ENCODE measurements at regions not wholly inside any gene's neighbourhood (a gene's known extent, or its start where the extent isn't known, plus 50 kb on each side); places are given as distances from the start of the nearest gene placed in this dataset.
A peak's percentile ranks its signal among the peaks of the same experiment; 100 is the strongest.

DNA sequence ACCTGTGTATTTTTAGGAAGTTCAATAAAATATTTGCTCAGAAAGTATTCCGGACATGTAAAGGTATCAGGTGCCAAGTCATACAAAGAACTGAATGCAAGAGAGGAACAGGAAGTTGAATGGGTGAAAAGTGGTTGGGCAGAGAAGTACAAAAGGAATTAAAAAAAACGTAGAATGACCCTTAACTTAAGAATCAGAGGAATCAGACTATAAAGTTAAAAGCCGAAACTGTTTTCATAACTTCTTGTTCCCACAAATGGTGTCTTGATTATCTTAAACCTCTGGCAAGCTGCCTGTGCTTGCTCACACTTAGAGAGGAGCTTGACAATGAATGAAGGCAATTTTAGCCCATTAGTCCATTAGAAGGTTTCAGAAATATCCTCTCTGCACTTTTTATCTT, 81.6 kb upstream of the HHIP start:
- CTCF ChIA-PET: interaction anchor here (1.0 to 1.6 kb wide), 3 partner anchors 15 to 208 kb away, joined by 3 to 6 read pairs (median 3); no protein-coding TSS in a partner anchor
- H3K79me2 ChIP-seq (ENCODE audit: control insufficient read depth, insufficient read depth, low read length): no peaks in the 10 kb centered on the region
- H3K4me3 ChIP-seq (replicated peaks in 1 of 3; ENCODE audit: insufficient read depth in 1 of 3, low read depth in 1 of 3, low read length in 3 of 3): peak overlapping the region in 1 of 3 experiments; percentile 2
- peak; percentile 59 for FAIRE-seq
- H3K27me3 ChIP-seq (ENCODE audit: control insufficient read depth in 2 of 2, insufficient read depth in 2 of 2, low read length in 2 of 2): no peaks in the 10 kb centered on the region
- no peaks in the 10 kb centered on the region for H3K9me3 ChIP-seq (replicated peaks; ENCODE audit: control insufficient read depth, insufficient read depth, low read length)
- POLR2A ChIA-PET: no interaction called here
- no peaks in the 10 kb centered on the region for H3K9me1 ChIP-seq (replicated peaks; ENCODE audit: control insufficient read depth, extremely low read depth, insufficient read depth, low read length)
- H3K4me1 ChIP-seq (ENCODE audit: control insufficient read depth, extremely low read depth, insufficient read depth, low read length): peaks cover 23% of the 10 kb centered on the region
- H4K20me1 ChIP-seq (replicated peaks; ENCODE audit: control insufficient read depth, extremely low read depth, insufficient read depth, low read length): no peaks in the 10 kb centered on the region
- no peak overlapping the region for H3K9ac ChIP-seq (replicated peaks; ENCODE audit: extremely low read depth, insufficient read depth, low read length)
- DNase-seq (ENCODE audit: low read depth, low spot score): peak; percentile 75
- BruUV-seq (replicated peaks): no TSS peak
- intact Hi-C loops (cut with micrococcal nuclease): no loop called here
- TF ChIP-seq, protein P1, sequence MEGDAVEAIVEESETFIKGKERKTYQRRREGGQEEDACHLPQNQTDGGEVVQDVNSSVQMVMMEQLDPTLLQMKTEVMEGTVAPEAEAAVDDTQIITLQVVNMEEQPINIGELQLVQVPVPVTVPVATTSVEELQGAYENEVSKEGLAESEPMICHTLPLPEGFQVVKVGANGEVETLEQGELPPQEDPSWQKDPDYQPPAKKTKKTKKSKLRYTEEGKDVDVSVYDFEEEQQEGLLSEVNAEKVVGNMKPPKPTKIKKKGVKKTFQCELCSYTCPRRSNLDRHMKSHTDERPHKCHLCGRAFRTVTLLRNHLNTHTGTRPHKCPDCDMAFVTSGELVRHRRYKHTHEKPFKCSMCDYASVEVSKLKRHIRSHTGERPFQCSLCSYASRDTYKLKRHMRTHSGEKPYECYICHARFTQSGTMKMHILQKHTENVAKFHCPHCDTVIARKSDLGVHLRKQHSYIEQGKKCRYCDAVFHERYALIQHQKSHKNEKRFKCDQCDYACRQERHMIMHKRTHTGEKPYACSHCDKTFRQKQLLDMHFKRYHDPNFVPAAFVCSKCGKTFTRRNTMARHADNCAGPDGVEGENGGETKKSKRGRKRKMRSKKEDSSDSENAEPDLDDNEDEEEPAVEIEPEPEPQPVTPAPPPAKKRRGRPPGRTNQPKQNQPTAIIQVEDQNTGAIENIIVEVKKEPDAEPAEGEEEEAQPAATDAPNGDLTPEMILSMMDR (IDR thresholded peaks at IDR 0.05; ENCODE audit: extremely low read depth in 1 of 2, insufficient read depth in 1 of 2, low read depth in 1 of 2, low read length in 2 of 2): no peak
- no peak for TF ChIP-seq POLR2A (IDR thresholded peaks at IDR 0.05; ENCODE audit: low read depth, low read length)
- TF ChIP-seq JUN (IDR thresholded peaks at IDR 0.05; ENCODE audit: borderline replicate concordance, insufficient read depth, insufficient read length, low read depth): no peak
- no peak for TF ChIP-seq FOS (IDR thresholded peaks at IDR 0.05; ENCODE audit: borderline replicate concordance, insufficient read depth, low read length)
- no peak for TF ChIP-seq EZH2 (IDR thresholded peaks at IDR 0.05; ENCODE audit: borderline replicate concordance, low read depth, low read length, severe bottlenecking)
- TF ChIP-seq MYC (IDR thresholded peaks at IDR 0.05; ENCODE audit: low read depth, low read length): no peak
- no peak for TF ChIP-seq POLR2AphosphoS5 (IDR thresholded peaks at IDR 0.05; ENCODE audit: insufficient read depth, low read depth, low read length)
- TF ChIP-seq, protein P2, sequence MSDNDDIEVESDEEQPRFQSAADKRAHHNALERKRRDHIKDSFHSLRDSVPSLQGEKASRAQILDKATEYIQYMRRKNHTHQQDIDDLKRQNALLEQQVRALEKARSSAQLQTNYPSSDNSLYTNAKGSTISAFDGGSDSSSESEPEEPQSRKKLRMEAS (IDR thresholded peaks at IDR 0.05; ENCODE audit: insufficient read depth, insufficient read length): no peak
- TF ChIP-seq GATA2 (IDR thresholded peaks at IDR 0.05; ENCODE audit: insufficient read depth, insufficient read length, low read depth, low read length): no peak
- H3K27ac ChIP-seq (ENCODE audit: insufficient read depth, low read depth, low read length): peak overlapping the region; percentile 20
- H3K4me2 ChIP-seq (ENCODE audit: insufficient read depth, low read length): peak overlapping the region; percentile 57
- H2AFZ ChIP-seq (ENCODE audit: low read depth, low read length): peak overlapping the region; percentile 70
- dilution Hi-C loops (cut with MboI; ENCODE audit: extremely low pct_ligation_motif_present, low sequenced_read_pairs): no loop called here
- no peaks in the 10 kb centered on the region for H3K36me3 ChIP-seq (ENCODE audit: control insufficient read depth in 2 of 2, extremely low read depth in 1 of 2, insufficient read depth in 2 of 2, low read length in 2 of 2)

Measured in endothelial cell of umbilical vein (primary cell).